ENCODE measurements at regions not wholly inside any gene's neighbourhood (a gene's known extent, or its start where the extent isn't known, plus 50 kb on each side); places are given as distances from the start of the nearest gene placed in this dataset.
A peak's percentile ranks its signal among the peaks of the same experiment; 100 is the strongest.

GRCh38 chr9:22395687-22396141, 50.9 kb upstream of the DMRTA1 start:
- ChIA-PET POLR2A (no interaction called here), CTCF (no interaction called here), RAD21 (ENCODE audit: low non-redundant PET in 1 of 2, low total read pairs in 2 of 2, uncharacterized antibody in 2 of 2, unreplicated experiment in 2 of 2) (no interaction called here)
- Histone ChIP-seq H3K9me2 (ENCODE audit: insufficient read depth) (no peaks in the 10 kb centered on the region), H4K20me1 (ENCODE audit: insufficient read depth) (no peaks in the 10 kb centered on the region), H3K9me3 (ENCODE audit: control insufficient read depth in 1 of 2, insufficient read depth in 1 of 2, low read depth in 1 of 2, low read length in 2 of 2) (no peaks in the 10 kb centered on the region), H3K4me2 (ENCODE audit: low read length) (peak overlapping the region; percentile 17; the same call in 1 of the 2 replicates), H3K79me2 (ENCODE audit: insufficient read depth, low read length) (no peaks in the 10 kb centered on the region), H2AFZ (ENCODE audit: low read depth, low read length, poor library complexity, severe bottlenecking) (no peak overlapping the region), H3K4me3 (replicated peaks in 1 of 2; ENCODE audit: low read depth in 1 of 2, low read length in 2 of 2) (no peak overlapping the region), H3K4me1 (ENCODE audit: control insufficient read depth in 1 of 2, insufficient read depth in 2 of 2, low read length in 2 of 2) (peaks cover 2 to 8% of the 10 kb centered on the region in 2 experiments; a peak in 1 of 4 replicates), H3K36me3 (ENCODE audit: control insufficient read depth in 1 of 2, insufficient read depth in 2 of 2, low read length in 2 of 2) (no peaks in the 10 kb centered on the region), H3K9ac (ENCODE audit: low read length) (no peak overlapping the region), H3K27me3 (ENCODE audit: insufficient read depth, low read length) (no peaks in the 10 kb centered on the region), H3K27ac (ENCODE audit: low read depth, low read length) (no peak overlapping the region)
- no TSS peak for BruUV-seq (replicated peaks)
- ATAC-seq (no peak; the same call in 1 of the 2 replicates), DNase-seq (ENCODE audit: low read depth, low spot score) (no peak)
- TF ChIP-seq POLR2A (IDR thresholded peaks at IDR 0.05; ENCODE audit: borderline replicate concordance, extremely low read depth, insufficient read depth, insufficient read length) (no peak), EZH2 (IDR thresholded peaks at IDR 0.05) (no peak), SRF (IDR thresholded peaks at IDR 0.05; ENCODE audit: low read depth) (no peak), TCF7L2 (IDR thresholded peaks at IDR 0.05; ENCODE audit: borderline replicate concordance, extremely low read depth, insufficient read depth, insufficient read length) (no peak), CTCF (IDR thresholded peaks at IDR 0.05 in 2 of 3, conservative IDR thresholded peaks at IDR 0.05 in 1 of 3; ENCODE audit: borderline replicate concordance in 1 of 3, insufficient read depth in 1 of 3, low read depth in 2 of 3, low read length in 2 of 3) (no peak), FOSL1 (IDR thresholded peaks at IDR 0.05; ENCODE audit: low read depth) (no peak), CBX3 (IDR thresholded peaks at IDR 0.05; ENCODE audit: low read depth) (no peak), SP1 (IDR thresholded peaks at IDR 0.05; ENCODE audit: low read depth) (no peak), JUND (IDR thresholded peaks at IDR 0.05) (no peak), YY1 (IDR thresholded peaks at IDR 0.05; ENCODE audit: extremely low read depth, insufficient replicate concordance, low read depth, low read length) (no peak), REST (IDR thresholded peaks at IDR 0.05; ENCODE audit: low read depth) (no peak), ZFX (IDR thresholded peaks at IDR 0.05) (no peak), SIN3A (IDR thresholded peaks at IDR 0.05; ENCODE audit: low read depth) (no peak), ELF1 (IDR thresholded peaks at IDR 0.05; ENCODE audit: borderline replicate concordance, low read depth) (no peak), CEBPB (IDR thresholded peaks at IDR 0.05; ENCODE audit: low read depth) (no peak), EZH2phosphoT487 (IDR thresholded peaks at IDR 0.05; ENCODE audit: borderline replicate concordance) (no peak), RAD21 (IDR thresholded peaks at IDR 0.05; ENCODE audit: low read depth) (no peak)
- TF ChIP-seq, protein P1, sequence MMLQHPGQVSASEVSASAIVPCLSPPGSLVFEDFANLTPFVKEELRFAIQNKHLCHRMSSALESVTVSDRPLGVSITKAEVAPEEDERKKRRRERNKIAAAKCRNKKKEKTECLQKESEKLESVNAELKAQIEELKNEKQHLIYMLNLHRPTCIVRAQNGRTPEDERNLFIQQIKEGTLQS (IDR thresholded peaks at IDR 0.05): no peak
- TF ChIP-seq, protein P2, sequence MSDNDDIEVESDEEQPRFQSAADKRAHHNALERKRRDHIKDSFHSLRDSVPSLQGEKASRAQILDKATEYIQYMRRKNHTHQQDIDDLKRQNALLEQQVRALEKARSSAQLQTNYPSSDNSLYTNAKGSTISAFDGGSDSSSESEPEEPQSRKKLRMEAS (IDR thresholded peaks at IDR 0.05): no peak
- intact Hi-C loops (cut with micrococcal nuclease): no loop called here
